Spleen (tissue), 7 donors: ENCODE measurements at regions not wholly inside any gene's neighbourhood (a gene's known extent, or its start where the extent isn't known, plus 50 kb on each side); places are given as distances from the start of the nearest gene placed in this dataset.

Experiments
- POLR2A ChIP-seq, 3 donors: fragments of 450-650 bp; IDR thresholded peaks; one replicate each; pipeline ENCODE4 v1.5.1; 2017; ENCODE audit warnings: antibody characterized with exemption in 3 of 3, mild to moderate bottlenecking in 1 of 3
- POLR2AphosphoS5 ChIP-seq, 3 donors: sonication (generic); formaldehyde crosslinking; IDR thresholded peaks; one replicate each; pipeline ENCODE4 v1.5.1; 2017; ENCODE audit warnings: antibody characterized with exemption in 3 of 3
- TF ChIP-seq, protein P1 (sequence below), 11 experiments: fragments of 200-600 bp in 7 of 11; fragments of 450-650 bp in 4 of 11; sonication (generic) in 4 of 11; IDR thresholded peaks in 8 of 11; conservative IDR thresholded peaks in 3 of 11; 1 replicate in 7 of 11; 2 replicates in 4 of 11; pipeline versions ENCODE4 v1.4.0 to v1.8.0; 2016 to 2021; ENCODE audit warnings: antibody characterized with exemption in 11 of 11, inconsistent platforms in 4 of 11, mild to moderate bottlenecking in 1 of 11
- donor health status: DM: no; HTN: no; CAD: no; lungs with moderate emphysema.
- donor health status: DM: no; HTN: no; CAD: no.
- donor health status: DM: no; HTN: no; CAD: no.

DNA sequence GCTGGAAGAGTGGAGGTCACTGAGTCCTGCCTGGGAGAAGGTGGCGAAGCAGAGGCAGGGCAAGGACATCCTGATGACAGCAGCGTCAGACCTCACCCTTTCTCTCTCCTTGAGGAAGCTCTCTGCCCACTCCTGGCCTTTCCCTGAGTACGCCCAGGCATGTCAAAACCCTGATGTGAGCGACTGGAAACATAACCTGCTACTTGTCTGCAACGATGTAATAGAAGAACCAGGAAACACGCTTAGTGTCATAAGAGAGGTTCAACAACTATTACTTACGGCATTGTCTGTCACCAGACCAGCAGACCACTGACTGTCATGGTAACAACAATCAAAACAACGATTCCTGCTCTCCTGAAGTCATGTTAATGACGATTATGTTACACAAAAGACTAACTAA, 152.4 kb downstream of the ACTL7B start:
- TF ChIP-seq, protein P1, sequence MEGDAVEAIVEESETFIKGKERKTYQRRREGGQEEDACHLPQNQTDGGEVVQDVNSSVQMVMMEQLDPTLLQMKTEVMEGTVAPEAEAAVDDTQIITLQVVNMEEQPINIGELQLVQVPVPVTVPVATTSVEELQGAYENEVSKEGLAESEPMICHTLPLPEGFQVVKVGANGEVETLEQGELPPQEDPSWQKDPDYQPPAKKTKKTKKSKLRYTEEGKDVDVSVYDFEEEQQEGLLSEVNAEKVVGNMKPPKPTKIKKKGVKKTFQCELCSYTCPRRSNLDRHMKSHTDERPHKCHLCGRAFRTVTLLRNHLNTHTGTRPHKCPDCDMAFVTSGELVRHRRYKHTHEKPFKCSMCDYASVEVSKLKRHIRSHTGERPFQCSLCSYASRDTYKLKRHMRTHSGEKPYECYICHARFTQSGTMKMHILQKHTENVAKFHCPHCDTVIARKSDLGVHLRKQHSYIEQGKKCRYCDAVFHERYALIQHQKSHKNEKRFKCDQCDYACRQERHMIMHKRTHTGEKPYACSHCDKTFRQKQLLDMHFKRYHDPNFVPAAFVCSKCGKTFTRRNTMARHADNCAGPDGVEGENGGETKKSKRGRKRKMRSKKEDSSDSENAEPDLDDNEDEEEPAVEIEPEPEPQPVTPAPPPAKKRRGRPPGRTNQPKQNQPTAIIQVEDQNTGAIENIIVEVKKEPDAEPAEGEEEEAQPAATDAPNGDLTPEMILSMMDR (IDR thresholded peaks at IDR 0.05 in 8 of 11, conservative IDR thresholded peaks at IDR 0.05 in 3 of 11), result no peak
- TF ChIP-seq POLR2AphosphoS5 (IDR thresholded peaks at IDR 0.05) (no peak), POLR2A (IDR thresholded peaks at IDR 0.05) (no peak)
